B cell (primary cell): ENCODE measurements at regions not wholly inside any gene's neighbourhood (a gene's known extent, or its start where the extent isn't known, plus 50 kb on each side); places are given as distances from the start of the nearest gene placed in this dataset.

Source experiments
- CTCF ChIP-seq: fragments of 200-600 bp; IDR thresholded peaks from one replicate; pipeline ENCODE4 v1.8.0; 2022; ENCODE audit warnings: antibody characterized with exemption, mild to moderate bottlenecking
- EZH2 ChIP-seq: IDR thresholded peaks from 2 replicates; pipeline ENCODE4 v1.6.1; 2012; ENCODE audit warnings: borderline replicate concordance, low read depth, mild to moderate bottlenecking, moderate library complexity, low read length; ENCODE audit not compliant: insufficient read depth, poor library complexity, severe bottlenecking

- TF ChIP-seq EZH2: no peak
- no peak for TF ChIP-seq CTCF
Measured at GRCh38 chr12:14284184-14284722, 81.2 kb upstream of the ATF7IP start.
